Endothelial cell (in vitro differentiated cells): ENCODE measurements at regions not wholly inside any gene's neighbourhood (a gene's known extent, or its start where the extent isn't known, plus 50 kb on each side); places are given as distances from the start of the nearest gene placed in this dataset.

ENCODE experiments used
- DNase-seq: peaks from one replicate; pipeline ENCODE4 v3.0.0; 2021; ENCODE audit warnings: low spot score
- H3K27ac Mint-ChIP-seq: one replicate; pipeline ENCODE4 v1.8.0; 2021; ENCODE audit warnings: mixed read lengths, inconsistent platforms; ENCODE audit not compliant: unreplicated experiment
- H3K27me3 Mint-ChIP-seq: one replicate; pipeline ENCODE4 v1.8.0; 2021; ENCODE audit warnings: mild to moderate bottlenecking, moderate library complexity, mixed read lengths, inconsistent platforms; ENCODE audit not compliant: unreplicated experiment
- H3K36me3 Mint-ChIP-seq: one replicate; pipeline ENCODE4 v1.8.0; 2021; ENCODE audit warnings: mild to moderate bottlenecking, low read depth, mixed read lengths, inconsistent platforms; ENCODE audit not compliant: unreplicated experiment
- H3K4me1 Mint-ChIP-seq: one replicate; pipeline ENCODE4 v1.8.0; 2021; ENCODE audit warnings: mild to moderate bottlenecking, mixed read lengths, inconsistent platforms; ENCODE audit not compliant: unreplicated experiment
- H3K4me3 Mint-ChIP-seq: one replicate; pipeline ENCODE4 v1.8.0; 2021; ENCODE audit warnings: mild to moderate bottlenecking, mixed read lengths, inconsistent platforms; ENCODE audit not compliant: unreplicated experiment
- H3K9me3 Mint-ChIP-seq: one replicate; pipeline ENCODE4 v1.8.0; 2021; ENCODE audit warnings: mixed read lengths, inconsistent platforms; ENCODE audit not compliant: unreplicated experiment
- TF ChIP-seq, protein P1 (sequence below): fragments of 200-600 bp; sonication (generic); IDR thresholded peaks from one replicate; pipeline ENCODE4 v1.5.0; 2021; ENCODE audit warnings: antibody characterized with exemption; ENCODE audit not compliant: unreplicated experiment

DNA sequence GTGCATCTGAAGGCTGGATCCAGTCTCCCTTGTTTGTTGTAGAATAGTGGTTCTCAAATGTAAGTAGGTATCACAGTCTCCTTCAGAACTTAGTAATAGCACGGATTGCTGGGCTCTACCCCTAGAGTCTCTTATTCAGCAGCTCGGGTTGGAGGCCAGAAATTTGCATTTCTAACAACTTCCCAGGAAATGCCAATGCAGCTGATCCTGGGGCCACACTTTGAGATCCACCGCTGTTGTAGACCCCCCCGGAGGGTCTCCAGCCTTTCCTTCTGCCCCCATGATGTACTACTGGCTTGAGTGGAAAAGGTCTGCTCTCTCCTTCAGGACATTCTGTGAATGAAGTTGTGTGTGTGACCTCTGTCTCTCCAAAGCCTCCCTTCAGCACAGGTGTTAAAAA is 153.8 kb upstream of the CTNNB1 start:
- Mint-ChIP-seq H3K4me3 (no peak overlapping the region), H3K4me1 (peaks cover 5% of the 10 kb centered on the region), H3K36me3 (no peaks in the 10 kb centered on the region), H3K27ac (no peak overlapping the region), H3K27me3 (peaks cover 3% of the 10 kb centered on the region), H3K9me3 (no peaks in the 10 kb centered on the region)
- TF ChIP-seq, protein P1, sequence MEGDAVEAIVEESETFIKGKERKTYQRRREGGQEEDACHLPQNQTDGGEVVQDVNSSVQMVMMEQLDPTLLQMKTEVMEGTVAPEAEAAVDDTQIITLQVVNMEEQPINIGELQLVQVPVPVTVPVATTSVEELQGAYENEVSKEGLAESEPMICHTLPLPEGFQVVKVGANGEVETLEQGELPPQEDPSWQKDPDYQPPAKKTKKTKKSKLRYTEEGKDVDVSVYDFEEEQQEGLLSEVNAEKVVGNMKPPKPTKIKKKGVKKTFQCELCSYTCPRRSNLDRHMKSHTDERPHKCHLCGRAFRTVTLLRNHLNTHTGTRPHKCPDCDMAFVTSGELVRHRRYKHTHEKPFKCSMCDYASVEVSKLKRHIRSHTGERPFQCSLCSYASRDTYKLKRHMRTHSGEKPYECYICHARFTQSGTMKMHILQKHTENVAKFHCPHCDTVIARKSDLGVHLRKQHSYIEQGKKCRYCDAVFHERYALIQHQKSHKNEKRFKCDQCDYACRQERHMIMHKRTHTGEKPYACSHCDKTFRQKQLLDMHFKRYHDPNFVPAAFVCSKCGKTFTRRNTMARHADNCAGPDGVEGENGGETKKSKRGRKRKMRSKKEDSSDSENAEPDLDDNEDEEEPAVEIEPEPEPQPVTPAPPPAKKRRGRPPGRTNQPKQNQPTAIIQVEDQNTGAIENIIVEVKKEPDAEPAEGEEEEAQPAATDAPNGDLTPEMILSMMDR, result no peak
- DNase-seq, result no peak

DNA sequence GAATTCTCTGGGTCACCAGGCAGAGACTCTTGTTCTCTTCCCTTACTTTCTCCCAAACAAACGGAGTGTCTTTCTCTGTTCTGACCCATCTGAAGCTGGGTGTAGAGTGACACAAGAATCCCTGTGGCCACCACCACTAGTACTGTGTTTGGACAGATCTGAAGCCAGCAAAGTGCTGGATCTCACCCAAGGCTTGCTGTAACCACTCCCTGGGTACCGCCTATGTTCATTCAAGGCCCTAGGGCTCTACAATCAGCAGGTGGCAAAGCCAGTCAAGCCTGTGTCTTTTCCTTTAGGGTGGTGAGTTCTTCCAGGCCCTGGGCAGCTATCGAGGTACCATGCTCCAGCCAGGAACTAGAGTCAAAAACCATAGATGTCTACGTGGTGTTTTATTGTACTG is 149.2 kb upstream of the CTNNB1 start:
- DNase-seq, result no peak
- TF ChIP-seq, protein P1, result no peak
- no peaks in the 10 kb centered on the region for H3K36me3 Mint-ChIP-seq
- no peaks in the 10 kb centered on the region for H3K27me3 Mint-ChIP-seq
- H3K9me3 Mint-ChIP-seq, result no peaks in the 10 kb centered on the region
- no peak overlapping the region for H3K4me3 Mint-ChIP-seq
- H3K4me1 Mint-ChIP-seq, result no peaks in the 10 kb centered on the region
- no peak overlapping the region for H3K27ac Mint-ChIP-seq

DNA sequence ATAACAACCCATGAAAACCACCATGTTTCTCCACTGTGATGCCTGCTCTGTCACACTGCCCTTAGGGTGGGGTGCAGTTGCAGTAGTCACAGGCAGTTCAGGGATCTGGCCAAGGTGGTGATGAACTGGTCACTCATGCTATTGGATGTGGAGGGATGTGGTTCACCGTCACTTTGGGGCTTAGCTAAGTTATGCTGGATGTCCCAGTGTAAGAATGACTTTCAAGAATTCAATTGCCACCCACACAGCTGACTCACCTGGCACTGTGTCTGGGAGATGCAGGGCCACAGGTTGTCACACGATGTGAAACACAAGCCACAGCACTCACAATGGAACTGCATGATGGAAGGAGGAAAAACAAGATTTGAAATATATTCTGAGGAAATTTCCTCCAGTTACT is 146.1 kb upstream of the CTNNB1 start:
- H3K27ac Mint-ChIP-seq, result no peak overlapping the region
- H3K4me3 Mint-ChIP-seq, result no peak overlapping the region
- H3K9me3 Mint-ChIP-seq, result no peaks in the 10 kb centered on the region
- DNase-seq, result no peak
- H3K36me3 Mint-ChIP-seq, result no peaks in the 10 kb centered on the region
- TF ChIP-seq, protein P1, result no peak
- no peaks in the 10 kb centered on the region for H3K4me1 Mint-ChIP-seq
- H3K27me3 Mint-ChIP-seq, result no peaks in the 10 kb centered on the region

DNA sequence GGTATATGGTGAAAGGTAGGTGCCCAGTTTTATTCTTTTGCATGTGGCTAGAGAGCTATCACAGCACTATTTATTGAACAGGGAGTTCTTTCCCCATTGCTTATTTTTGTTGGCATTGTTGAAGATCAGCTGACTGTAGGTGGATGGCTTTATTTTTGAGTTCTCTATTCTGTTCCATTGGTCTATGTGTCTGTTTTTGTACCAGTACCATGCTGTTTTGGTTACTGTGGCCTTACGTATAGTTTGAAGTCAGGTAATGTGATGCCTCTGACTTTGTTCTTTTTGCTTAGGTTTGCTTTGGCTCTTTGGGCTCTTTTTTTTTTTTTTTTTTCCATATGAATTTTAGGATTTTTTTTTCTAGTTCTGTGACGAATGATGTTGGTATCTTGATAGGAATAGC is 139.2 kb upstream of the CTNNB1 start:
- peaks cover 3% of the 10 kb centered on the region for H3K4me1 Mint-ChIP-seq
- no peaks in the 10 kb centered on the region for H3K36me3 Mint-ChIP-seq
- H3K27me3 Mint-ChIP-seq, result no peaks in the 10 kb centered on the region
- no peak overlapping the region for H3K27ac Mint-ChIP-seq
- DNase-seq, result no peak
- no peak overlapping the region for H3K4me3 Mint-ChIP-seq
- TF ChIP-seq, protein P1, result no peak
- H3K9me3 Mint-ChIP-seq, result no peaks in the 10 kb centered on the region

DNA sequence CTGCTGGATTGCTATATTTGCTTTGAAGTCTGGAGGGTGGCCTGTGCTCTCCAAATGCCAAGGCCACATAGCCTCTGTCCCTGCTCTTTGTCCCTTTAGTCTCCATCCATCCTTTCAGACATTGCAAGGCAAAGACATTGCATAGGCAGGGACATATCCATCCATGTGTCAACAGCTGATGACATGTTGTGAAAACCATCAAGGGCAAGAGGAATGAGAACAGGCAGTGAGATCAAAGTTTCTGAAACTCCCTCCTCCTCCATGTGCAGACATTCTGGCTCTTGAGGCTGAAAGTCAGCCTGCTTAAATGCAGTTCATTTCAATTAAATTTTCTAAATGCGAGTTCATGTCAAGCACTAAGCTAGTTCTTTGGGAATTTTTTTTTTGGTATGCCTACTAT is 135.2 kb upstream of the CTNNB1 start:
- TF ChIP-seq, protein P1, result no peak
- Mint-ChIP-seq H3K9me3 (no peaks in the 10 kb centered on the region), H3K27ac (no peak overlapping the region), H3K4me1 (peaks cover 10% of the 10 kb centered on the region), H3K4me3 (no peak overlapping the region), H3K27me3 (no peaks in the 10 kb centered on the region), H3K36me3 (no peaks in the 10 kb centered on the region)
- DNase-seq, result no peak
